HCT116 (cell line): ENCODE measurements at regions not wholly inside any gene's neighbourhood (a gene's known extent, or its start where the extent isn't known, plus 50 kb on each side); places are given as distances from the start of the nearest gene placed in this dataset.

ENCODE experiments used
- ATAC-seq: fragments of 200-7000 bp; cut with Tn5 transposase; 2 replicates; pipeline ENCODE4 v1.9.1; 2020; ENCODE audit warnings: mild to moderate bottlenecking, moderate library complexity
- BruUV-seq: library from RNA; stranded (reverse); fragments of 400-500 nt; replicated peaks from 2 replicates; lab custom pipeline; 2021; lab: Mats Ljungman, UMichigan
- CTCF ChIA-PET: fragments of 300-600 bp; sonication (Branson Sonifier 250); formaldehyde crosslinking; loops from one replicate; lab custom pipeline; 2021; ENCODE audit warnings: antibody characterized with exemption; lab: Charles Lee
- POLR2A ChIA-PET: fragments of 300-600, 350-600 bp; sonication (Branson Sonifier 250); formaldehyde crosslinking; loops from one replicate; lab custom pipeline; 2021; ENCODE audit warnings: antibody characterized with exemption; lab: Charles Lee
- RAD21 ChIA-PET, 2 experiments: fragments of 300-600 bp; sonication (Branson Sonifier 250); formaldehyde crosslinking; loops; one replicate each; lab custom pipeline; 2023; ENCODE audit warnings: low total read pairs in 2 of 2; ENCODE audit not compliant: uncharacterized antibody in 2 of 2, unreplicated experiment in 2 of 2, low non-redundant PET in 1 of 2; lab: Charles Lee
- DNase-seq: peaks from one replicate; pipeline ENCODE4 v3.0.0-alpha.2; 2010; ENCODE audit warnings: low read depth, low spot score
- H2AFZ ChIP-seq: fragments of 200-600 bp; shearing (Covaris generic), sonication (generic); 2 replicates; pipeline ENCODE4 v1.6.1; 2017; ENCODE audit warnings: low read depth, mixed run types, mixed read lengths, antibody characterized with exemption, low read length; ENCODE audit not compliant: poor library complexity, severe bottlenecking
- H3K27ac ChIP-seq: 2 replicates; pipeline ENCODE4 v1.5.1; 2012; ENCODE audit warnings: low read depth, low read length
- H3K27me3 ChIP-seq: fragments of 200-600 bp; sonication (generic); 2 replicates; pipeline ENCODE4 v1.6.1; 2016; ENCODE audit warnings: mixed run types, low read length, mixed read lengths; ENCODE audit not compliant: insufficient read depth
- H3K36me3 ChIP-seq, 2 experiments: fragments of 200-500 bp in 1 of 2; fragments of 200-600 bp in 1 of 2; sonication (Bioruptor generic) in 1 of 2; sonication (generic) in 1 of 2; 2 replicates each; pipeline versions ENCODE4 v1.5.1 to v1.6.1; 2014 to 2016; ENCODE audit warnings: low read length in 2 of 2, inconsistent platforms in 1 of 2, mixed read lengths in 1 of 2, mixed run types in 1 of 2; ENCODE audit not compliant: insufficient read depth in 2 of 2, control insufficient read depth in 1 of 2
- H3K4me1 ChIP-seq, 2 experiments: fragments of 200-600 bp in 1 of 2; sonication (generic) in 1 of 2; 2 replicates each; pipeline versions ENCODE4 v1.5.1 to v1.6.1; 2012 to 2017; ENCODE audit warnings: low read length in 2 of 2, inconsistent platforms in 1 of 2, mild to moderate bottlenecking in 1 of 2, mixed read lengths in 1 of 2, mixed run types in 1 of 2, moderate library complexity in 1 of 2; ENCODE audit not compliant: insufficient read depth in 2 of 2, control insufficient read depth in 1 of 2
- H3K4me2 ChIP-seq: fragments of 200-600 bp; sonication (generic); 2 replicates; pipeline ENCODE4 v1.6.1; 2017; ENCODE audit warnings: mixed run types, low read length, mixed read lengths
- H3K4me3 ChIP-seq, 2 experiments: fragments of 200-600 bp in 1 of 2; sonication (generic) in 1 of 2; replicated peaks in 1 of 2; 2 replicates each; pipeline ENCODE4 v1.5.1; 2011 to 2016; ENCODE audit warnings: low read length in 2 of 2, control low read depth in 1 of 2, low read depth in 1 of 2, mild to moderate bottlenecking in 1 of 2, mixed read lengths in 1 of 2, mixed run types in 1 of 2
- H3K79me2 ChIP-seq: fragments of 200-600 bp; sonication (generic); 2 replicates; pipeline ENCODE4 v1.6.1; 2017; ENCODE audit warnings: mild to moderate bottlenecking, mixed run types, low read length, moderate library complexity, mixed read lengths; ENCODE audit not compliant: insufficient read depth
- H3K9ac ChIP-seq: fragments of 200-600 bp; sonication (generic); 2 replicates; pipeline ENCODE4 v1.6.1; 2016; ENCODE audit warnings: low read length, mixed read lengths
- H3K9me2 ChIP-seq: fragments of 200-600 bp; sonication (generic), shearing (Covaris generic); 2 replicates; pipeline ENCODE4 v1.6.1; 2017; ENCODE audit warnings: mixed run types, mild to moderate bottlenecking, moderate library complexity; ENCODE audit not compliant: insufficient read depth
- H3K9me3 ChIP-seq, 2 experiments: fragments of 200-500 bp in 1 of 2; fragments of 200-600 bp in 1 of 2; sonication (Bioruptor generic) in 1 of 2; sonication (generic) in 1 of 2; 2 replicates each; pipeline ENCODE4 v1.6.1; 2014 to 2017; ENCODE audit warnings: low read length in 2 of 2, mixed read lengths in 2 of 2, inconsistent platforms in 1 of 2, low read depth in 1 of 2, mild to moderate bottlenecking in 1 of 2, mixed run types in 1 of 2, moderate library complexity in 1 of 2; ENCODE audit not compliant: control insufficient read depth in 1 of 2, insufficient read depth in 1 of 2
- H4K20me1 ChIP-seq: fragments of 200-600 bp; sonication (generic), shearing (Covaris generic); 2 replicates; pipeline ENCODE4 v1.6.1; 2017; ENCODE audit warnings: mixed run types, mild to moderate bottlenecking, moderate library complexity; ENCODE audit not compliant: insufficient read depth
- EGR1 ChIP-seq: IDR thresholded peaks from 2 replicates; pipeline ENCODE4 v1.6.1; 2012; ENCODE audit warnings: low read depth
- ELF1 ChIP-seq: IDR thresholded peaks from 2 replicates; pipeline ENCODE4 v1.6.1; 2012; ENCODE audit warnings: low read depth, borderline replicate concordance
- FOSL1 ChIP-seq: IDR thresholded peaks from 2 replicates; pipeline ENCODE4 v1.6.1; 2012; ENCODE audit warnings: low read depth
- POLR2A ChIP-seq: IDR thresholded peaks from 2 replicates; pipeline ENCODE4 v1.7.0; 2011; ENCODE audit warnings: borderline replicate concordance; ENCODE audit not compliant: insufficient read depth, insufficient read length; ENCODE audit errors: extremely low read depth
- POLR2AphosphoS5 ChIP-seq: IDR thresholded peaks from 2 replicates; pipeline ENCODE4 v1.6.1; 2011; ENCODE audit warnings: mild to moderate bottlenecking, low read depth, low read length, moderate library complexity
- RAD21 ChIP-seq: IDR thresholded peaks from 2 replicates; pipeline ENCODE4 v1.6.1; 2012; ENCODE audit warnings: low read depth, mild to moderate bottlenecking
- REST ChIP-seq: IDR thresholded peaks from 2 replicates; pipeline ENCODE4 v1.6.1; 2012; ENCODE audit warnings: low read depth
- SIN3A ChIP-seq: IDR thresholded peaks from 2 replicates; pipeline ENCODE4 v1.6.1; 2012; ENCODE audit warnings: low read depth
- SRF ChIP-seq: IDR thresholded peaks from 2 replicates; pipeline ENCODE4 v1.6.1; 2012; ENCODE audit warnings: low read depth
- TCF7L2 ChIP-seq: IDR thresholded peaks from 2 replicates; pipeline ENCODE4 v1.7.0; 2011; ENCODE audit warnings: borderline replicate concordance, inconsistent platforms; ENCODE audit not compliant: insufficient read depth, insufficient read length; ENCODE audit errors: extremely low read depth
- YY1 ChIP-seq: IDR thresholded peaks from 2 replicates; pipeline ENCODE4 v1.6.1; 2011; ENCODE audit warnings: low read length, low read depth, moderate library complexity, mild to moderate bottlenecking; ENCODE audit not compliant: insufficient replicate concordance; ENCODE audit errors: extremely low read depth
- ZFX ChIP-seq: fragments of 450-650 bp; IDR thresholded peaks from 2 replicates; pipeline ENCODE4 v1.6.1; 2017
- ZNF274 ChIP-seq: fragments of 200-500 bp; sonication (Bioruptor generic); IDR thresholded peaks from 2 replicates; pipeline ENCODE4 v1.6.1; 2014; ENCODE audit warnings: mild to moderate bottlenecking, low read depth, low read length, inconsistent platforms
- intact Hi-C: fragments of 100-400 bp; cut with micrococcal nuclease; formaldehyde crosslinking; loops from 2 replicates; pipeline ENCODE4 v1.10.0; 2022

GRCh38 chr16:79662122-79662521 lies 61.6 kb upstream of the MAF start:
- ChIA-PET RAD21 (no interaction called here), POLR2A (no interaction called here), CTCF (no interaction called here)
- no TSS peak for BruUV-seq
- no peak overlapping the region for H2AFZ ChIP-seq
- intact Hi-C loops, result no loop called here
- H3K36me3 ChIP-seq, result no peaks in the 10 kb centered on the region
- H3K9ac ChIP-seq, result no peak overlapping the region
- no peak overlapping the region for H3K4me2 ChIP-seq
- no peaks in the 10 kb centered on the region for H3K79me2 ChIP-seq
- H3K27me3 ChIP-seq, result no peaks in the 10 kb centered on the region
- ATAC-seq (no peak), DNase-seq (no peak)
- TF ChIP-seq TCF7L2, result no peak
- no peak for TF ChIP-seq FOSL1
- TF ChIP-seq ELF1, result no peak
- TF ChIP-seq SRF, result no peak
- no peak for TF ChIP-seq EGR1
- TF ChIP-seq ZNF274, result no peak
- TF ChIP-seq REST, result no peak
- TF ChIP-seq YY1, result no peak
- no peak for TF ChIP-seq RAD21
- TF ChIP-seq SIN3A, result no peak
- no peak for TF ChIP-seq POLR2A
- TF ChIP-seq ZFX, result no peak
- no peak for TF ChIP-seq POLR2AphosphoS5
- H3K9me2 ChIP-seq, result no peaks in the 10 kb centered on the region
- H3K27ac ChIP-seq, result no peak overlapping the region
- no peaks in the 10 kb centered on the region for H4K20me1 ChIP-seq
- no peaks in the 10 kb centered on the region; a peak in 1 of 4 replicates for H3K4me1 ChIP-seq
- peaks cover 41 to 57% of the 10 kb centered on the region in 2 experiments; a peak in 2 of 4 replicates for H3K9me3 ChIP-seq
- no peak overlapping the region for H3K4me3 ChIP-seq
